OCI-LY7 (cell line): ENCODE measurements at regions not wholly inside any gene's neighbourhood (a gene's known extent, or its start where the extent isn't known, plus 50 kb on each side); places are given as distances from the start of the nearest gene placed in this dataset.

ENCODE experiments used
- EZH2phosphoT487 ChIP-seq: fragments of 200-600 bp; sonication (generic); IDR thresholded peaks from 2 replicates; pipeline ENCODE4 v1.6.1; 2018; ENCODE audit warnings: low read depth, borderline replicate concordance, mild to moderate bottlenecking, mixed run types, antibody characterized with exemption, low read length, moderate library complexity, mixed read lengths
- TF ChIP-seq, protein P1 (sequence below): fragments of 200-600 bp; sonication (generic); conservative IDR thresholded peaks from 2 replicates; pipeline ENCODE4 v1.5.1; 2014; ENCODE audit warnings: mild to moderate bottlenecking, antibody characterized with exemption, low read length, moderate library complexity, mixed read lengths

DNA sequence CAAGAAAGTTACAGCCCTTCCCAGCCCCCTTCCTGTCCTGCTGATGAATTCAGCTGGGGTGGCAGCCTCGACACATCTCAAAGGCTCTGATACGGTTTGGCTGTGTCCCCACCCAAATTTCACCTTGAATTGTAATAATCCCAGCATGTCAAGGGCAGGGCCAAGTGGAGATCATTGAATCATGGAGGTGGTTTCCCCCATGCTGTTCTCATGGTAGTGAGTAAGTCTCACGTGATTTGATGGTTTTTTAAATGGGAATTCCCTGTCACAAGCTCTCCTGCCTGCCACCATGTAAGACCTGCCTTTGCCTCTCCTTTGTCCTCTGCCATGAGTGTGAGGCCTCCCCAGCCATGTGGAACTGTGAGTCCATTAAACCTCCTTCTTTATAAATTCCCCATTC lies 163.2 kb upstream of the FOXF1 start:
- TF ChIP-seq, protein P1, sequence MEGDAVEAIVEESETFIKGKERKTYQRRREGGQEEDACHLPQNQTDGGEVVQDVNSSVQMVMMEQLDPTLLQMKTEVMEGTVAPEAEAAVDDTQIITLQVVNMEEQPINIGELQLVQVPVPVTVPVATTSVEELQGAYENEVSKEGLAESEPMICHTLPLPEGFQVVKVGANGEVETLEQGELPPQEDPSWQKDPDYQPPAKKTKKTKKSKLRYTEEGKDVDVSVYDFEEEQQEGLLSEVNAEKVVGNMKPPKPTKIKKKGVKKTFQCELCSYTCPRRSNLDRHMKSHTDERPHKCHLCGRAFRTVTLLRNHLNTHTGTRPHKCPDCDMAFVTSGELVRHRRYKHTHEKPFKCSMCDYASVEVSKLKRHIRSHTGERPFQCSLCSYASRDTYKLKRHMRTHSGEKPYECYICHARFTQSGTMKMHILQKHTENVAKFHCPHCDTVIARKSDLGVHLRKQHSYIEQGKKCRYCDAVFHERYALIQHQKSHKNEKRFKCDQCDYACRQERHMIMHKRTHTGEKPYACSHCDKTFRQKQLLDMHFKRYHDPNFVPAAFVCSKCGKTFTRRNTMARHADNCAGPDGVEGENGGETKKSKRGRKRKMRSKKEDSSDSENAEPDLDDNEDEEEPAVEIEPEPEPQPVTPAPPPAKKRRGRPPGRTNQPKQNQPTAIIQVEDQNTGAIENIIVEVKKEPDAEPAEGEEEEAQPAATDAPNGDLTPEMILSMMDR = no peak
- no peak for TF ChIP-seq EZH2phosphoT487
